HG02970 (cell line): ENCODE measurements at regions not wholly inside any gene's neighbourhood (a gene's known extent, or its start where the extent isn't known, plus 50 kb on each side); places are given as distances from the start of the nearest gene placed in this dataset.

Source experiments
- ATAC-seq: cut with Tn5 transposase; IDR thresholded peaks from one replicate; pipeline ENCODE4 v1.9.1; 2021; ENCODE audit warnings: mild to moderate bottlenecking, moderate library complexity, moderate number of reproducible peaks; ENCODE audit not compliant: unreplicated experiment, low FRiP score

DNA sequence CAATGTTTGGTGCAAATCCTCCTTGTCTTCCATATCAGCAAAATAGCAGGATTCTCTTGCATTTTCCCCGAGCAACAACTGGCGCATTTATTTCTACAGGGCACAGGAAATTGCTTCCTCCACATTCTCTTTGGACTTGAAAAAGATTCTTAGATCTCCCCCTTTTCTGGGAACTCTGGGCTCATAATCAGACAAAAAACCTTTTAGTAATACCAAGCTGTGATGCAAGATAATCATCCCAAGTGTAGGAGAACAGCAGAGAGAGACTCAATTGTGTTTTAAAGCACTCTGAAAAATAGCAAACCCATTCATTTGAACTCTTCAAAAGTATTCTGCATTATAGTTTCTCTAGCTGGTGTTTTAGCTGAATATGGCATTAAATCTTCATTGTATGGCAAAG is 419.6 kb upstream of the NPVF start:
- no peak for ATAC-seq

GRCh38 chr7:25652366-25652765 is 424.1 kb upstream of the NPVF start:
- no peak for ATAC-seq

GRCh38 chr7:25653384-25653783 is 425.1 kb upstream of the NPVF start:
- no peak for ATAC-seq

- no peak for ATAC-seq
Observed at GRCh38 chr7:25656071-25656470, 427.8 kb upstream of the NPVF start.

GRCh38 chr7:25656581-25657026 is 428.3 kb upstream of the NPVF start:
- no peak for ATAC-seq

- no peak for ATAC-seq
Observed at GRCh38 chr7:25658375-25658774, 430.1 kb upstream of the NPVF start.

DNA sequence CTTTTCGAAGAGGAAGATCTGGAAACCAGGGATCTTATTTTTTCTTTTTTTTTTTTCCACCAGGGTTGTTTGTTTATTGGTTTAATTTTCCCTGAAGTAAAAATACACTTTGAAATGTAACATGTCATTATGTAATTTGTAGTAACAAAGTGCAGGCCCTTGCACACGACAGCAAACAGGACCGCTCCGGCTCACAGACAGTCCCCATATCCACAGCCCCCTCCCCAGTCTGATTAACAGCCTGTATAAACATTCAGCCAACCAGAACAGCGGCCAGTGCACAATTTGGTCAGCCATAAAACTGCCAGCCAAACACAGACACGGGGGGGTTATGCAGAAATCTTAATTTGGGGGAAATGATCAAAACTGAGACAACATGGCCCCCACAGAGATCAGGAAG is 431.6 kb upstream of the NPVF start:
- ATAC-seq: no peak

DNA sequence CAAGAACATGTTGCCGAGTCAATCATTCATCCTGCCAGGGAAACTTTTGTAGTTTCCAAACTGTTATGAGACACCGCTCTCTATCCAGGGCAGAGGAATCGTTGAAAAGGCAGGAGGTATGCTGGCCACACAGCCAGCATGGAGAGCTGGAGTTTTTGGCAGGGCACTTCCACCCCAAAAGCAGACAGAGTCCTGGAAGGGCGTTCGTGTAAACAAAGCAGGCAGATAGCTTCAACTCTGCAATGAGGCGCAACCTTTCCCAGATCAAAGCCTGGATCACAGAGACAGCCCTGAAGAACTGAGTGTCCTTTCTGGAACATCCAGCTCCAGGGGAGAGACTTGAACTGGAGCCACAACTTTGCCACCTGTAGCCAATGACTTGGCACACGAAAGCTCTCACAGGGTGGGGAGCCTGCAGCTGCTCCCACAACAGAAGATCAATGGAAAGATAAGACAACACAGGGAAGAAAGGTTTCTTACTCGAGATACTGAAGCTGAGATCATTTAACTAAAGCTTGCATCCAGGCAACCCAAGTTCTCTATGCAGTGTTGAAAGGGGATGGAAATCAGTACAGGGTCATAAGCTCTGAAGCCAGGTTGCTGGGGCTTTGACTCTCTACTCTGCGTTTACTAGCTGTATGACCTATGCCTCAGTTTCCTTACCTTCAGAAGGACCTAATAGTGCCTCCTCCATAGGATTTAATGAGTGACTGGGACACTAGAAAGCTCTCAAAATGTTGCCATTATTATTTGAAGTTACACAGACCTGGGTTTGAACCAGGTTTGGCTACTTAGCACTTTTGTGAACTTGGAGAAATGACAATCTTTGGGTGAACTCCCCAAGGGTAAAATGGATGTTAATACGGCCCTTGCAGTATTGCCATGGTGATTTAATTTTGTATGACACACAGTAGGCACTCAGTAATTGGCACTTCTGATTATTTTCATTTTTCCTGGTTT is 434.8 kb upstream of the NPVF start:
- no peak for ATAC-seq

GRCh38 chr7:25663877-25664276 is 435.6 kb upstream of the NPVF start:
- ATAC-seq: no peak

GRCh38 chr7:25664593-25664992 is 436.3 kb upstream of the NPVF start:
- no peak for ATAC-seq

DNA sequence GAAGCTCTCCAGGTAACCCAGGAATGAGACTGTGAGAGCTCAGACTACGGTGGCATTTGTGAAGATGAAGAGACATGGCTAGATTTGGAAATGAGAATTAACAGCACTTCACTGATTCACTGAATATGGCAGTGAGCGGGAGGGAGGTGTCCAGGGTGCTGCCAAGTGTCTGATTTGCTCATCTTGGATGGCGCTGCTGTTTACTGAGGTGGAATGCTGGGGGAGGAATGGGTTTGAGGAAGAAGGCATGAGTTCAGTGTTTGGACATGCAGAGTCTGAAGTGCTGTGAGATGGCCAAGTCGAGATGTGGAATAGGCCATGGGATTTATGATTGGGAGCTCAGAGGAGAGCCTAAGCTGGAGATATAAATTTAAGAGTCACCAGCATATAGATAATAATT is 437.1 kb upstream of the NPVF start:
- ATAC-seq: no peak

- ATAC-seq: no peak
Observed at GRCh38 chr7:25665903-25666670, 437.8 kb upstream of the NPVF start.

DNA sequence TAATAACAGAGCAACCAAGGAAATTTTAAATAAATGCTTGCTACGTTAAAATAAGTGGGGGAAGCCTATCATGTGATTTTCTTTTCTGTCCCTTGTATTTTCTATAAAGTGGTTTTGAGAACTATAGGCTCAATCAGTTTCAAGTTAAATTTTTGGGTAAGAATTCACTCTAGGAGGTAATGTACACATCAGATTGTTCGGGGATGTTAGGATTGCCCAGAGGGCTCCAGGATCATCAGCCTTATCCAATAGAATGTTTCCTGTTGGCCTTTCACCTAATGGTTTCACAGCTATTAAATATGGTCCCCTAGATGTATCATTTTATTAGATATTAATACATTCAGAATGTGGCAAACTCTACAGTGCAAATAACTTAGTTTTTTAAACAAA is 438.4 kb upstream of the NPVF start:
- ATAC-seq: no peak

DNA sequence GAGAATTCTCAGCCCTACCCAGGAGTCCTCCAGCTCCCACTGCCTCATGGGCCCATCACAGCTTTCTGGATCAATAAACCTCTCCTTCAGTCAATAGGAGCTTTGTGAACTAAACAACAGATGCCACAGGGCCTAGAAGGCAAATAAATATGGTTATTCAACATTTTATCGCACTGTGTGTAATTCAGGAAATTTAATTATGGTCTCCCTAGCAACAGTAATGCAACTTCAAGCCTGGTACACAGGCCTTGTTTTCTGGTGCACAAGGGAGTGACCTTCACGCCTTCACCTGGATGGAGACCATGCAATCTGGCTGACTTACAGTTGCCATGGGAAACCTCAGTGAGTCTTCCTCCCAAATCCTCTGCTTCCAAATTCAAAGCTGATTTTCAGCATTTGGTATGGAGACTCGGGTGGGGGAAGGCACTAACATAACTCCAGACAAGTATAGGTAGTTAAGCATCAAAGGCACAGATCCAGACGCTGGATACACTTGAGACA is 441.0 kb upstream of the NPVF start:
- no peak for ATAC-seq

- no peak for ATAC-seq
Observed at GRCh38 chr7:25669961-25670841, 441.9 kb upstream of the NPVF start.

GRCh38 chr7:25671111-25671510 is 442.8 kb upstream of the NPVF start:
- no peak for ATAC-seq

DNA sequence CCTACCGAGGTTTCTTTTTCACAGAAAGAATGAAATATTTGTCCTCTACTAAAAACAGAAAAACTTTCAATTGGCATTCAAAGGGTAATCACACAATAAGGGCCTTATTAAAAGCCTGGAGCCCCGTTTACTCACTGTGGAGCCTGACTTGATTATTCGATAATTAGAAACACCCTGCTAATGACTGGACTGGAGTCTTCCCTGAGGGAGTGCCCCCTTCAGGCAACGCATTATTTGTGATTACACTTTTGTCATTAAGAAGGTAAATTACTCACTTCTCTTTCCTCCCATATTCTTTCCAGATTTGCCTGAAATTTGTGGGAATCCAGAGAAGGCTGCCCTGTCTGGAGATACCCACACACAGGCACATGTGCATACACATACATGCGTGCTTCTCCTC is 444.2 kb upstream of the NPVF start:
- no peak for ATAC-seq

- ATAC-seq: no peak
Observed at GRCh38 chr7:25675789-25676474, 447.6 kb upstream of the NPVF start.

DNA sequence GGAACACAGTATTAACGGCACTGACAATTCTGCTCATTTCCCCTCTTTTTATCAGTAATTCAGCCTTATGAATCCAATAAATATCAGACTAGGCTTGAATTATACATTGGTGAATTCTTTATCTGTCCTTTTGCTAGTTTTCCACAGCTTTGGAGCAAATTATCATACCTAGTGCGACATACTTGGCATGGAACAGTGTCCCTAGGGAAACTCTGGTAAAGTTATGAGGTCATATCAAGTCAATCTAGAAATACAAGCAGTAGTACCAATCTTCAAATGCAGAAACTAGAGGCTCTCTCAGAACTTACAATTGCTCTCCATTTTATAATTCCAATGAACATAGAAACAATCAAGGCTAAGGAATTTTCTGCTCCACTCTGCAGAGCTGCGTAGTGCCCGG is 449.3 kb upstream of the NPVF start:
- ATAC-seq: no peak

GRCh38 chr7:25678215-25678614 is 449.9 kb upstream of the NPVF start:
- ATAC-seq: no peak
